H54 (cell line): ENCODE measurements at regions not wholly inside any gene's neighbourhood (a gene's known extent, or its start where the extent isn't known, plus 50 kb on each side); places are given as distances from the start of the nearest gene placed in this dataset.

Experiments used
- DNase-seq: peaks from one replicate; pipeline ENCODE4 v3.0.0; 2011; ENCODE audit warnings: low spot score, mixed read lengths; ENCODE audit not compliant: insufficient read length
- FAIRE-seq: peaks from 3 replicates; lab custom pipeline; 2011; peaks lifted over from hg19 to GRCh38; lab: Jason Lieb, UNC
- POLR2A ChIP-seq: IDR thresholded peaks from 2 replicates; pipeline ENCODE4 v1.6.1; 2011; ENCODE audit warnings: low read depth, mild to moderate bottlenecking, low read length

DNA sequence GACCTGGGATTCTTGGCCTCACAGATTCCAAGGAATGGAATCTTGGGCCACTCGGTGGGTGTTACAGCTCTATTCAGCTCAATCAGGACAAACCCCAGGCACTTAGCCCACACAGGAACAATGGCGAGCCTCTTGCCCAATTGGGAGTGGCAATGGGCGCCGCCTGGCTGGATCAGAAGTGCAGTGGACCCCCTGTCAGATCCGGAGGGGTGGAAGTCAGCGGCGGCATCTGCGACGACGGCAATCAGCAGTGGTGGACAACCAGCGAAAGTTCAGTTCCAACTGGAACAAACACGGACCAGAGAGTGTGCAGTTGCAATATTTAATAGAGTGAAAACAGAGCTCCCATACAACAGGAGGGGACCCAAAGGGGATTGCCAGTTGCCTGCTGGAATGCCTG lies 378.3 kb downstream of the CDH9 start:
- FAIRE-seq (no peak), DNase-seq (no peak)
- no peak for TF ChIP-seq POLR2A

DNA sequence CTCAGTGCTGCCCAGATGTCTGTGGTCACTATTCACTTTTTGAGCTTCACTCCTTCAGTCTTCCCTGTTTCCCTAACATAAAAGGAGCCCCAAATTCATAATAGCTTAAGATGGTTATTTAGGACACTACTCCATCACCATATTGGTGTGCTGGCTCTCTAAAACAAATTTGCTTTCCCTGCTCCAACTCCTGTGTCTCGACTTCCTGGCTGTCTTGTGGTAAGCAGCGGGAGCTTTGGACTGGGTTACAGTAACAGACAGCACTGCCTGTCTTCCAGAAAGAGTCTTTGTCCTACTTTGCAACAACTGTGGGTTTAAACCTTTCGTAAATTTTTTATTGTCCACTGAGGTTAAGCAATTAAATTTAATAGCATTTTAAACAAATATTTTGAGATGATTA lies 389.4 kb downstream of the CDH9 start:
- DNase-seq (no peak), FAIRE-seq (no peak)
- TF ChIP-seq POLR2A: no peak

DNA sequence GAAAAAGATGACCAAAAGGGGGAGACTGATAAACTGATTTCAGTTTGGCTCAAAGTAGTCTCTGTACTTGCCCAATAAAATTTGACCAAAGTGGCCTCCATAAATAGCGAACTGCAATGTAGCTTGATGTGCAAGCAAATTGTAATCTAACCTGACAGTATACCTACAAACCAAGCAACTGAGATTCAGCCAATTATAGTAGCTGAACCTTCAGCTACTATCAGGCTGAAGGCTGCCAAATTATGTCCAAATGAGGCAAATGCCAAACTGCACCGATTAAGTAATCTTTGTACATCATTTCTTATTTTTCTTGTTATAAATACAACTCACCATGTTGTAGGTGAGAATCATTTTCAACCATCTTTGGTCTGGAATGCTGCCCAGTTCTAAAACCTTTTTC lies 390.6 kb downstream of the CDH9 start:
- no peak for TF ChIP-seq POLR2A
- no peak for FAIRE-seq
- DNase-seq: no peak

DNA sequence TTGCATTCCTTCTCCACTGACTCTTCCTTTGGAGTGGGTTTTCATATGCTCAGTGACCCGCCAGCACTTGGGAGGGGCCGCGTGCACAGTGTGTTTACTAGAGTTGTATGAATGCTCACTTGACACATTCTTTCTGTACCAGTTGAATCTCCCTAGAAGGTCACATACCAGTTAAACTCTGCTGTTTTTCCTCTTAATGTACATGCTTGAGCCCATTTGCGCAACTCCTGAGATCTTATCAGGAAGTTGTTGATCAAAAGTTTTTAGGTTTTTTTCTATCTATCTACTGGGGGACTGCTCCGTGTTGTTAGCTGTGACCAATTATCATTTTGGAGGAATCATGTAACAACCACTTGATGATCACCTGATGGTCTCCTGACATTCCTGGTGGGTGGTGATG lies 392.7 kb downstream of the CDH9 start:
- no peak for TF ChIP-seq POLR2A
- DNase-seq (no peak), FAIRE-seq (no peak)

DNA sequence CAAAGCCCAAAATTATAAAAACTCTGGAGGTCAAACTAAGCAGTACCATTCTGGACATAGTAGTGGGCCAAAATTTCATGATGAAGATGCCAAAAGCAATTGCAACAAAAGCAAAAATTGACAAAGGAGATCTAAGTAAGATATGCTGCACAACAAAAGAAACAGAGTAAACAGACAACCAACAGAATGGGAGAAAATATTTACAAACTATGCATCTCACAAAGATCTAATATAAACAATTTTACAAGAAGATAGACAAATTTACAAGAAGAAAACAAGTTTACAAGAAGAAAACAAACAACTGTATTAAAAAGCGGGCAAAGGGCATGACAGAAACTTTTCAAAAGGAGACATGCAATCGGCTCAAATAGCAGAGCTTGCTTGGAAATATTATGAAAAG lies 396.9 kb downstream of the CDH9 start:
- no peak for FAIRE-seq
- DNase-seq: no peak
- TF ChIP-seq POLR2A: no peak

DNA sequence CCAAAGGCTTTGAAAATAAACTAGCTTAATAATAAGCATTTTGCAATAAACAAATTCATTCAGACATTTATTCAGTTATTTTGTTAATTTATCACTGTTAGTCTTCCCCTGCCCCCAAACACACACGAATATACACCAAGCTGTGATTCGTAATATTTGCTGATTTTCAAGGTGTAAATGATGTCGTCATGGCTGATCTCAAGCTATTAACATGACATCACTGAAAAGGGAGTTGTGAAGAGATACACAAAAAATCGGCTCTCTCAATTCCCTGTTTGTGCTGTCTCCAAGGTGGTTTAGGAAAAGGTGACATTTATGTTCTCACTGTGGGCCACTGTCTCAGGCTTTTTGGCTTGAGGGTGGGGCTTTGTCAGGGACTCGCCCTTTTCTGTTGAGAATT lies 413.3 kb downstream of the CDH9 start:
- TF ChIP-seq POLR2A: no peak
- DNase-seq: no peak
- FAIRE-seq: no peak

GRCh38 chr5:26622947-26623346 lies 415.4 kb downstream of the CDH9 start:
- no peak for TF ChIP-seq POLR2A
- FAIRE-seq (peak; percentile 75), DNase-seq (no peak)

- no peak for TF ChIP-seq POLR2A
- DNase-seq (no peak), FAIRE-seq (no peak)
Measured at GRCh38 chr5:26610577-26610976, 427.8 kb downstream of the CDH9 start.

GRCh38 chr5:26601563-26601962 lies 436.8 kb downstream of the CDH9 start:
- TF ChIP-seq POLR2A: no peak
- DNase-seq: no peak
- no peak for FAIRE-seq

DNA sequence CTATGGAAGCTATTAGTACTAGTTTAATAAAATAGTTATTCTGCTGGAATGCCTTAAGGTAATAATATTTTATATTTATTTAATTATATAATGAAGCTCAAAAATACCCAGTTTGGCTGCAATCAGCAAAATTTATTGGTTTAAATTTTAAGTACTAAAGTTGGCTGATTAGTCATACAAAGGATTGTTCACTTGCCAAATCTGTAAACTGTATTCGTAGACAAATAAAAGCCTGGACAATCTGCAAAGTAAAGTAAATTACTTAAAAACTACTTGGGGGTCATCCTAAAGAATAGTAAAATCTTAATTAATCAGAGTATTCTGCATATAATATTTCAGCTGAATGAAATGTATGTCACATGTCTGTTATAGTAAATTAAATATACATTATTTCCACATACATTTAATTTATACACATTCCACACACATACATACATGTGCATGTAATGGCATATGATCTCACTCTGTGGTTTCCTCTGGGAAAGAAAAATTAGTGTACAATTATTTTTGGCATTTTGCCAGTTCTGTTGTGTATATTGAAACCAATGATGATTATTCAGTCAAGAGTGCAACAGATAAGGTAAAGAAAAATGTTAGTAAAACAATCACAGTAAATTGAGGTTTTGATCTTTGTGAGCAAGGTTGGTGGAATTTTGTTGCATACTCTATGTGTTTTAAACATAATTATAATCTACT lies 455.9 kb downstream of the CDH9 start:
- FAIRE-seq: peak; percentile 90
- no peak for TF ChIP-seq POLR2A

DNA sequence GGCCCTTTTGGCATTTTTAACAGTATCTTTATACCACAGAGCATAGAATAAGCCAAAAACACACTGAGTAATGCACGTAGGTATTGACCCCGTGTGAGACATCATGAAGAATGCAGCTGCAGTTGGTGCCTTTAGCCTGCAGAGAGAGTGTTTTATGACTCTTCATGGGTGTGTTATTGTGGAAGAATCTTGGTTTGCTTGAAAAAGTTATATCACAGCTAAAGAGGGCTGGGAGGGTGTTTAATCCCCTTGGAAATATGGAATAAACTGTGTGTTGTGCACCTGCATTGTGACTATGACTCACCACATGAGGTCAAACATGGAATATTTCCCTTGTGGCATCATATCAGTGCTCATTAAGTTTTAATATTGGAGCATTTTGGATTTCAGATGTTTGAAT lies 458.7 kb downstream of the CDH9 start:
- peak; percentile 91 for FAIRE-seq
- DNase-seq: peak; percentile 6
- TF ChIP-seq POLR2A: no peak

More for the DNA sequence above, 455.9 kb downstream of the CDH9 start:
- no peak for DNase-seq

- no peak for DNase-seq
Measured at GRCh38 chr5:26578002-26578401, 460.4 kb downstream of the CDH9 start.

GRCh38 chr5:26572480-26572879 lies 465.9 kb downstream of the CDH9 start:
- DNase-seq (no peak), FAIRE-seq (no peak)
- no peak for TF ChIP-seq POLR2A

More at GRCh38 chr5:26578002-26578401, 460.4 kb downstream of the CDH9 start:
- FAIRE-seq: peak; percentile 41
- TF ChIP-seq POLR2A: no peak

DNA sequence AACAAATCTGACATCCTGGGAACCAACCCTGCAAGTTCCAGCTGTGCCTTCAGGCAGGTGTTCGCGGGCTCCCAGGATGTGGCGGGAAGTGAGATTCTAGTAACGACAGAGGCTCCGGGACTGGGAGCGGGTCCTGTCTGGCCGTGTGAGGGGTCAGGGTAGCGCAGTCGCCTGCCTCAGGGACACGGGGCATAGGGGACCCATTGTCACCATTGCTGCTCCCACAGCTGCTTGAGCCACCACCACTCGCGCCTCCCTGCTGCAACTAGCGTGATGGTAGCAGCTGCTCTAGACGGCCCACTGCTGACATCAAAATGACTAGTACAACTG lies 468.5 kb downstream of the CDH9 start:
- DNase-seq (no peak), FAIRE-seq (no peak)
- no peak for TF ChIP-seq POLR2A

- no peak for FAIRE-seq
- no peak for DNase-seq
- no peak for TF ChIP-seq POLR2A
Measured at GRCh38 chr5:26569241-26569928, 469.0 kb downstream of the CDH9 start.
